ENCODE measurements at regions not wholly inside any gene's neighbourhood (a gene's known extent, or its start where the extent isn't known, plus 50 kb on each side); places are given as distances from the start of the nearest gene placed in this dataset.

DNA sequence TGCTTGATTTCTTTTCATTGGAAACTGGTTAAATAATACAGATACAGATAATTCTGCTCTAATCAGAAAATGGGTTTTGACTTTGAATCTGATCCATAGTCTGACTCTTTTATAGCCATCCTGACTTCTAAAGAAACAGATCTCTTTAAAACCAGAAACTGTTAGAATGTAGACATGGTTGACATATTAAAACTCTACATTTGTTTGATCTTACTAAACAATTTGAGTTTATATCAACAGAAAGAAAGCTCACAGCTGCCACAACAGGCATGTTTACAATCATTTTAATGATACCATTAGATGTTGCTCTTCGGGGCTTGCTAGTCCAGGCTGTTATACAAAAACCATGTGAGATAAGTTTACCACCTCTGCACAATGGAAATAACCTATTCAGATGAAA is 193.0 kb upstream of the SEMA3A start:
- TF ChIP-seq TAF1 (IDR thresholded peaks at IDR 0.05; ENCODE audit: borderline replicate concordance, insufficient read depth, low read length) (no peak), REST (IDR thresholded peaks at IDR 0.05; ENCODE audit: insufficient read depth in 1 of 2, low read depth in 2 of 2, low read length in 2 of 2) (no peak), SIN3A (IDR thresholded peaks at IDR 0.05; ENCODE audit: borderline replicate concordance, insufficient read depth, low read length) (no peak), FOXP2 (optimal IDR thresholded peaks at IDR 0.05; ENCODE audit: borderline replicate concordance, extremely low read depth, extremely low read length, insufficient read depth) (no peak)

Measured in PFSK-1 (cell line).